ENCODE measurements at regions not wholly inside any gene's neighbourhood (a gene's known extent, or its start where the extent isn't known, plus 50 kb on each side); places are given as distances from the start of the nearest gene placed in this dataset.

DNA sequence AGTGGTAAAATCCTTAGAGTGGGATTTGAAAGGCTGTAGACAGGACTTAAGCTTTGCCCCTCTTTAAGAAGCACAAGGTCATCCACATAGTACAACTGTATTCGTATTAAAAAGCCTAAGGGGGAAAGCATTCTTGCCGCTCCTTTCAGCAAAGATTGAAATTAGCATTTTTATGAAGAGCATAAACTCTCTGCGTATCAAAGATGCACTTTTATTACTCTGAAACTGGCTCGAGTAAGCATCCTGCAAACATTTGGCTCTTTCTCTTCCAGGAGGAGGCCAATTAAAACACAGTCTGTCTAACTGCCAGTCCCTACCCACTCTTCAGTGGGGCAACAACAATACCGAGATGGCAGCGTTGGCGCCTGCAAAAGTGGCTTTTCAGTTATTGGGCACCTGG is 192.5 kb upstream of the TPRG1 start:
- TF ChIP-seq, protein P1, sequence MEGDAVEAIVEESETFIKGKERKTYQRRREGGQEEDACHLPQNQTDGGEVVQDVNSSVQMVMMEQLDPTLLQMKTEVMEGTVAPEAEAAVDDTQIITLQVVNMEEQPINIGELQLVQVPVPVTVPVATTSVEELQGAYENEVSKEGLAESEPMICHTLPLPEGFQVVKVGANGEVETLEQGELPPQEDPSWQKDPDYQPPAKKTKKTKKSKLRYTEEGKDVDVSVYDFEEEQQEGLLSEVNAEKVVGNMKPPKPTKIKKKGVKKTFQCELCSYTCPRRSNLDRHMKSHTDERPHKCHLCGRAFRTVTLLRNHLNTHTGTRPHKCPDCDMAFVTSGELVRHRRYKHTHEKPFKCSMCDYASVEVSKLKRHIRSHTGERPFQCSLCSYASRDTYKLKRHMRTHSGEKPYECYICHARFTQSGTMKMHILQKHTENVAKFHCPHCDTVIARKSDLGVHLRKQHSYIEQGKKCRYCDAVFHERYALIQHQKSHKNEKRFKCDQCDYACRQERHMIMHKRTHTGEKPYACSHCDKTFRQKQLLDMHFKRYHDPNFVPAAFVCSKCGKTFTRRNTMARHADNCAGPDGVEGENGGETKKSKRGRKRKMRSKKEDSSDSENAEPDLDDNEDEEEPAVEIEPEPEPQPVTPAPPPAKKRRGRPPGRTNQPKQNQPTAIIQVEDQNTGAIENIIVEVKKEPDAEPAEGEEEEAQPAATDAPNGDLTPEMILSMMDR (IDR thresholded peaks at IDR 0.05; ENCODE audit: low read depth, low read length, missing control alignments), result no peak
- in situ Hi-C loops (cut with HindIII; ENCODE audit: low sequenced_read_pairs), result loop anchor here (5.0 kb wide), 1 partner anchor 103 kb away; no protein-coding TSS in a partner anchor
- H3K4me3 ChIP-seq (ENCODE audit: low read depth, low read length), result no peak overlapping the region
- DNase-seq (ENCODE audit: low read depth), result no peak

DNA sequence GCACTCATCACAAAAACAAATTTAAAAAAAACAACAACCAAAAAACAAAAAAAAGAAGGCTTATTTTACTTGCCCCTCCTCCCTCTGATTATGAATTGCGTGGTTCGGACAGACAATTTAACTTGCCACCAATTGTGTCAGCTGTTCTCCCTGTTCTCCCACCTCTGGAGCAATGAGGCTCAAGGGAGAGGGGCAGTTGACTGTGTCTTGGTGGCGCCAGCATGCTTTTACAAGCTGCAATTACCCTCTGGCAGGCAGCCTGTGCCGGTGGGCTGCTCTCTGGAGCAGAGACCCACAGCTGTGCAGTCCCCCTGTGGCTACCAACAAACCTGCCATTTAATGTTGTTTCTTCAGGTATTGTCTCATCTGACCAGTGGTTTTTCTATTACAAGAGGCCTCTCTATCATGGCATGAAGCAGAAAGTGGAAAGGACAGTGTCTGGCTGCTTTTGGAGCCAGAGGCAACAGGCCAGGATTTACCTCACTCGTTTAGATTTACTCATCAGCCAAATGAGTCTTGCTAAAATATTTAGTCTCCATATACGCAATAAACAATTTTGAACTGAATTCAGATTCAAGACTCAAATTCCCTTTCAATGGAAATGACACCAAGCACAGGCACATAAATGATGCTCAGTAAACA is 192.0 kb upstream of the TPRG1 start:
- H3K4me3 ChIP-seq (ENCODE audit: low read depth, low read length), result no peak overlapping the region
- in situ Hi-C loops (cut with HindIII; ENCODE audit: low sequenced_read_pairs), result loop anchor here (5.0 kb wide), 1 partner anchor 103 kb away; no protein-coding TSS in a partner anchor
- TF ChIP-seq, protein P1 (IDR thresholded peaks at IDR 0.05; ENCODE audit: low read depth, low read length, missing control alignments), result no peak
- DNase-seq (ENCODE audit: low read depth), result no peak

DNA sequence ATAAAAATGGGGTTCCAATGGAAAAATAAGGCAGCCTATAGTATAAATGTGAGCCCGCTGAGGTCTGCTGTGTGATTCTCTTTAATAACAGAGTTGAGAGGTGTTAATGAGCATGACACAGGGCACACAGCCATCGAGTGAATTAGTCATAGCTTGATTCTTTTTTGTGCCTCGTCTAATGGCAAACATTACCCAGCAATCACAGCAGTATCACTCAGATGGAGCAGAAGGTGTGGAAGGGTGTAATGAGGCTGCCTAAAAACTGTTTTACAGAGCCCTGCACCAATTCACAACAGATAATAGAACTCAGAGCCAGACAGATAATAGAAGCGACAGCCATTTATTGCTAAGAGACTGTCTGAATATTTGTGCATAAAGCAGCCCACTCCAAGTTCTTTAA is 178.6 kb upstream of the TPRG1 start:
- DNase-seq (ENCODE audit: low read depth), result no peak
- in situ Hi-C loops (cut with HindIII; ENCODE audit: low sequenced_read_pairs), result no loop called here
- TF ChIP-seq, protein P1 (IDR thresholded peaks at IDR 0.05; ENCODE audit: low read depth, low read length, missing control alignments), result no peak
- no peak overlapping the region for H3K4me3 ChIP-seq (ENCODE audit: low read depth, low read length)

DNA sequence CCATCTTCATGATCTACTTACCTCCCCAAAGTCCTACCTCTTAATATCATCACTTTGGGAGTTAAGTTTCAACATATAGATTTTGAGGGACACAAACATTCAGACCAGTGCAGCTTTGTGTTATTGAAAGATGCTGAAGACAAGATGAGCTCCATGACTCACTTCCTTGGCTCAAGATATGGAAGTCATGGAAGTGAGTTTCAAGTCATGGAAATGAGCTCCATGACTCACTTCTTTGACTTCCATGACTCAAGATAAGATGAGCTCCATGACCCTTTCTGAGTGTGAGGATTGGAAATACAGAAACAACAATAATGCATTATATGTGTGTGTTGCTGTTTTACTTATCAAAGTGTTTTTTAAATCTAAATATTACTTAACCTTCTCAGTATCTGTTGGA is 170.2 kb upstream of the TPRG1 start:
- in situ Hi-C loops (cut with HindIII; ENCODE audit: low sequenced_read_pairs), result no loop called here
- H3K4me3 ChIP-seq (ENCODE audit: low read depth, low read length), result no peak overlapping the region
- no peak for DNase-seq (ENCODE audit: low read depth)
- TF ChIP-seq, protein P1 (IDR thresholded peaks at IDR 0.05; ENCODE audit: low read depth, low read length, missing control alignments), result no peak

DNA sequence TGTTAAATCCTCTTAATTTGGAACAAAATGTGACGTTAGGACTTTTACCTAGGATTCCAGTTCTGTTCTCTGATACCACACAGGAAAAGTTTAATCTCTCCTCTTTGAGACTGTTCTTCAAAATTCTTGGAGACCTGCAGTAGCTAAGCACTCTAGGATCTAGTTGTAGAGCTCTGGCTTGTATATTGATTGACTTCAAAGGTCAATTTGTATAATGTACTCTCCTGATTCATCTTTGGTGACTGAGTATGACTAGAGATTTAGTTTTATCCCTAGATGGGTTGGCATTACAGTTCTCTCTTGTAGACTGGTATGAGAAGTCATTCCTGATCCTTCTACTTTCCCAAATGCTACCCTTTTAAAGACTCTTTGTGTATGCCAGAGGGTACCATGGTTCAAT is 168.4 kb upstream of the TPRG1 start:
- DNase-seq (ENCODE audit: low read depth), result no peak
- TF ChIP-seq, protein P1 (IDR thresholded peaks at IDR 0.05; ENCODE audit: low read depth, low read length, missing control alignments), result no peak
- H3K4me3 ChIP-seq (ENCODE audit: low read depth, low read length), result no peak overlapping the region
- in situ Hi-C loops (cut with HindIII; ENCODE audit: low sequenced_read_pairs), result no loop called here

DNA sequence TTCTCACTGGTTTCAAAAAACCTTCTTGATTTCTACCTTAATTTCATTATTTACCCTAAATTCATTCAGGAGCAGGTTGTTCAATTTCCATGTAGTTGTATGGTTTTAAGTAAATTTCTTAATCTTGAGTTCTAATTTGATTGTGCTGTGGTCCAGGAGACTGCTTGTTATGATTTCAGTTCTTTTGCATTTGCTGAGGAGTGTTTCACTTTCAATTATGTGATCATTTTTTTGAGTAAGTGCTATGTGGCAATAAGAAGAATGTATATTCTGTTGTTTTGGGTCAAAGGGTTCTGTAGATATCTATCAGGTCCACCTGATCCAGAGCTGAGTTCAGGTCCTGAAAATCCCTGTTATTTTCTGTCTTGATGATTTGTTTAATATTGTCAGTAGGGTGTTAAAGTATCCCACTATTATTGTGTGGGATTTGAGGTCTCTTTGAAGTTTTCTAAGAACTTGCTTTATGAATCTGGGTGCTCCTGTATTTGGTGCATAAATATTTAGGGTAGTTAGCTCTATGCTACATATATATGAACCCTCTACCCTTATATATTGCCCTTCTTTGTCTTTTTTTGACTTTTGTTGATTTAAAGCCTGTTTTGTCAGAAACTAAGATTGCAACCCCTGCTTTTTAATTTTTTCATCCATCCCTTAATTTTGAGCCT is 158.4 kb upstream of the TPRG1 start:
- TF ChIP-seq, protein P1 (IDR thresholded peaks at IDR 0.05; ENCODE audit: low read depth, low read length, missing control alignments), result no peak
- H3K4me3 ChIP-seq (ENCODE audit: low read depth, low read length), result no peak overlapping the region
- in situ Hi-C loops (cut with HindIII; ENCODE audit: low sequenced_read_pairs), result no loop called here
- no peak for DNase-seq (ENCODE audit: low read depth)
